Peyer's patch (tissue), 4 donors: ENCODE measurements at regions not wholly inside any gene's neighbourhood (a gene's known extent, or its start where the extent isn't known, plus 50 kb on each side); places are given as distances from the start of the nearest gene placed in this dataset.

ENCODE experiments used
- POLR2A ChIP-seq, 2 donors: fragments of 450-650 bp; IDR thresholded peaks; one replicate each; pipeline ENCODE4 v1.5.1; 2017; ENCODE audit warnings: antibody characterized with exemption in 2 of 2, mild to moderate bottlenecking in 2 of 2, moderate library complexity in 2 of 2
- TF ChIP-seq, protein P1 (sequence below), 6 experiments: fragments of 450-650 bp in 4 of 6; fragments of 200-600 bp in 2 of 6; sonication (generic) in 1 of 6; IDR thresholded peaks; one replicate each; pipeline ENCODE4 v1.5.1; 2017 to 2019; ENCODE audit warnings: antibody characterized with exemption in 6 of 6, mild to moderate bottlenecking in 3 of 6, moderate library complexity in 1 of 6

DNA sequence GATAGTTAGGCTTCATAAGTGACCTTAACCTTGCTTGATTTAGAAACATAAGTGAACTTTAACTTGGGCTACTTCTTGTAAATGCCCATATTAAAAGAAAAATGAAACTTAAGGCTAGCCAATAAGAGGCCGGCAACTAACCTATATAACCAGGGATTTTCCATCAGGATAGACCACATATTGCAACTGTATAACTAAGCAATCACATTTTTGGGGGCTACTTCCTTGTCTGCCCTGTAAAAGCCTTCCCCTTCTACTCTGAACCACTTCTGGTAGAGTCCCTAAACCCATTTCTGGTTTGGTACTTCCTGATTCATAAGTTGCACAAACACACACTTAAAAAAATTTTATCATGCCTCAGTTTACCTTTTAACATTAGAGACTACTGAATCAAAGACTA is 150.9 kb upstream of the UBE2E2 start:
- TF ChIP-seq, protein P1, sequence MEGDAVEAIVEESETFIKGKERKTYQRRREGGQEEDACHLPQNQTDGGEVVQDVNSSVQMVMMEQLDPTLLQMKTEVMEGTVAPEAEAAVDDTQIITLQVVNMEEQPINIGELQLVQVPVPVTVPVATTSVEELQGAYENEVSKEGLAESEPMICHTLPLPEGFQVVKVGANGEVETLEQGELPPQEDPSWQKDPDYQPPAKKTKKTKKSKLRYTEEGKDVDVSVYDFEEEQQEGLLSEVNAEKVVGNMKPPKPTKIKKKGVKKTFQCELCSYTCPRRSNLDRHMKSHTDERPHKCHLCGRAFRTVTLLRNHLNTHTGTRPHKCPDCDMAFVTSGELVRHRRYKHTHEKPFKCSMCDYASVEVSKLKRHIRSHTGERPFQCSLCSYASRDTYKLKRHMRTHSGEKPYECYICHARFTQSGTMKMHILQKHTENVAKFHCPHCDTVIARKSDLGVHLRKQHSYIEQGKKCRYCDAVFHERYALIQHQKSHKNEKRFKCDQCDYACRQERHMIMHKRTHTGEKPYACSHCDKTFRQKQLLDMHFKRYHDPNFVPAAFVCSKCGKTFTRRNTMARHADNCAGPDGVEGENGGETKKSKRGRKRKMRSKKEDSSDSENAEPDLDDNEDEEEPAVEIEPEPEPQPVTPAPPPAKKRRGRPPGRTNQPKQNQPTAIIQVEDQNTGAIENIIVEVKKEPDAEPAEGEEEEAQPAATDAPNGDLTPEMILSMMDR (IDR thresholded peaks at IDR 0.05), result no peak
- no peak for TF ChIP-seq POLR2A (IDR thresholded peaks at IDR 0.05)
